ENCODE measurements at regions not wholly inside any gene's neighbourhood (a gene's known extent, or its start where the extent isn't known, plus 50 kb on each side); places are given as distances from the start of the nearest gene placed in this dataset.

DNA sequence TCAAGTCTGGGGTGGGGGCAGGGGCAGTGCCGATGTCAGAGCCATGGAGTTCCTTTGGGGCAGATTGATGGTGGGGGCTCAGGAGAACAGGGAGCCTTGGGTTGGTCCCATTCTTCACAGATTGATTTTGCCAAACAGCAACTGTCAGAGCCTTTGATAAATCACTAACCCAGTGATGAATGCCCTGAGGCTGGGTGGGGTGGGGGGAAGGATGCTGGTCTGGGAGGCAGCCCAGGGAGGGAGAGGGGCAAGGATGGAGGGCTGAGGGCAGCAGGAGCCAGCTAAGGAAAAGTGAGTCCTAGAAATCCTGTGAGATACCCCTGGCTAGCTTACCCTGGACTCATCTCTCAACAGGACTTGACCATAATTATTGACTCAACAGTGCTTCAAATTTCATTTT, 60.1 kb upstream of the ARAP3 start:
- Histone ChIP-seq H3K27ac (no peak overlapping the region), H3K27me3 (peaks cover 0 to 21% (median 0%) of the 10 kb centered on the region in 3 donors), H3K4me3 (no peak overlapping the region), H3K4me1 (peaks cover 0 to under 1% (median 0%) of the 10 kb centered on the region in 4 donors), H3K9me3 (no peaks in the 10 kb centered on the region), H3K36me3 (no peaks in the 10 kb centered on the region)
- WGBS, 2 donors = 86% methylated on average over 1 of the region's 1 CpG
- DNase-seq = no peak
- intact Hi-C loops (cut with DNase I) = no loop called here
- no peak for TF ChIP-seq POLR2AphosphoS5 (IDR thresholded peaks at IDR 0.05)
- TF ChIP-seq, protein P1, sequence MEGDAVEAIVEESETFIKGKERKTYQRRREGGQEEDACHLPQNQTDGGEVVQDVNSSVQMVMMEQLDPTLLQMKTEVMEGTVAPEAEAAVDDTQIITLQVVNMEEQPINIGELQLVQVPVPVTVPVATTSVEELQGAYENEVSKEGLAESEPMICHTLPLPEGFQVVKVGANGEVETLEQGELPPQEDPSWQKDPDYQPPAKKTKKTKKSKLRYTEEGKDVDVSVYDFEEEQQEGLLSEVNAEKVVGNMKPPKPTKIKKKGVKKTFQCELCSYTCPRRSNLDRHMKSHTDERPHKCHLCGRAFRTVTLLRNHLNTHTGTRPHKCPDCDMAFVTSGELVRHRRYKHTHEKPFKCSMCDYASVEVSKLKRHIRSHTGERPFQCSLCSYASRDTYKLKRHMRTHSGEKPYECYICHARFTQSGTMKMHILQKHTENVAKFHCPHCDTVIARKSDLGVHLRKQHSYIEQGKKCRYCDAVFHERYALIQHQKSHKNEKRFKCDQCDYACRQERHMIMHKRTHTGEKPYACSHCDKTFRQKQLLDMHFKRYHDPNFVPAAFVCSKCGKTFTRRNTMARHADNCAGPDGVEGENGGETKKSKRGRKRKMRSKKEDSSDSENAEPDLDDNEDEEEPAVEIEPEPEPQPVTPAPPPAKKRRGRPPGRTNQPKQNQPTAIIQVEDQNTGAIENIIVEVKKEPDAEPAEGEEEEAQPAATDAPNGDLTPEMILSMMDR (IDR thresholded peaks at IDR 0.05) = no peak
- no peak for TF ChIP-seq EP300 (IDR thresholded peaks at IDR 0.05)
- no peak for TF ChIP-seq POLR2A (IDR thresholded peaks at IDR 0.05)

DNA sequence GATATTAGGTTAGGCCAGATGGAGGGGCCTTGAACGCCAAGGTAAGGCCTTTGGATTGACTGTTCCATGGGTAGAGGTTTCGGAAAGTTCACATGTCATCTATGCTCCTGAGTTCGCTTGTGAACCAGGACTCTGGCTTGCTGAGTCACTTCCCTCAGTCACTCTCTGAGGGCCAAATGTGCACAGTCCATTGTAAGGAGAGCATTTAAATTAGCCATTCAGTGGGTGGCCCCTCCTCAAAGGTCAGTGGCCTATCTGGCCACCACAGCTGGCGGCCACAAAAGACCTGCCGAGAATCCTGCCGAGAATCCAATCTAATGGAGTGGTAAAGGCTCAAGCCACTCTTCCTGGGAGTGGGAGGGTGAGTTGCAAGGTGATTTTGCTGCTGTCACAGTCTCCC, 58.9 kb upstream of the ARAP3 start:
- intact Hi-C loops (cut with DNase I) = no loop called here
- no peak overlapping the region for H3K27ac ChIP-seq
- H3K9me3 ChIP-seq = no peaks in the 10 kb centered on the region
- no peak for DNase-seq
- H3K4me1 ChIP-seq = no peaks in the 10 kb centered on the region
- H3K27me3 ChIP-seq = peaks cover 0 to 21% (median 0%) of the 10 kb centered on the region in 3 donors
- no peaks in the 10 kb centered on the region for H3K36me3 ChIP-seq
- TF ChIP-seq, protein P1 (IDR thresholded peaks at IDR 0.05) = no peak
- no peak for TF ChIP-seq POLR2AphosphoS5 (IDR thresholded peaks at IDR 0.05)
- no peak for TF ChIP-seq EP300 (IDR thresholded peaks at IDR 0.05)
- no peak for TF ChIP-seq POLR2A (IDR thresholded peaks at IDR 0.05)
- no peak overlapping the region for H3K4me3 ChIP-seq
- 75 to 81% methylated on average over 6 of the region's 6 CpGs for WGBS, 2 donors

DNA sequence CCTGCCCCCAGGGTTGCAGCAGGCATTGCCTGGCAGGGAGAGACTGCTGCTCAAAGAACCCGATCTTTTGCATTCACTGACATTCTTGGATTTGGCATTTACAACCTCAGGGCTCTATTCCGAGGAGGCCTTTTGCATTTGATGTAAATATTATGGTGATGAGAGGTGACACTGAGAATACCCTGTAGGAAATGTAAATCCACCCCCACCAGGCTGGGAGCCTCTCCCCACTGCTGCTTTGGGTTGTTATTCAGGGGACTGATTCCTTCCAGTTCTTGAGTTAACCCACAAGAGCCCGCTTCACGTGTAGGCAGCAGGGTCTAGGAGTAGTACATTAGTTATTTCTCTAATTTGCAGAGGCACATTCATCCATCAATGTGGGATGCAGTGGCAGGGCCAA, 55.5 kb upstream of the ARAP3 start:
- no peak for DNase-seq
- Histone ChIP-seq H3K9me3 (no peaks in the 10 kb centered on the region), H3K36me3 (no peaks in the 10 kb centered on the region), H3K4me1 (no peaks in the 10 kb centered on the region), H3K27ac (no peak overlapping the region), H3K27me3 (peaks cover 0 to 9% (median 0%) of the 10 kb centered on the region in 3 donors), H3K4me3 (no peak overlapping the region)
- WGBS, 2 donors = 33 to 51% methylated on average over 4 of the region's 4 CpGs
- no peak for TF ChIP-seq POLR2A (IDR thresholded peaks at IDR 0.05)
- TF ChIP-seq, protein P1 (IDR thresholded peaks at IDR 0.05) = no peak
- no peak for TF ChIP-seq EP300 (IDR thresholded peaks at IDR 0.05)
- TF ChIP-seq POLR2AphosphoS5 (IDR thresholded peaks at IDR 0.05) = no peak
- intact Hi-C loops (cut with DNase I) = no loop called here

DNA sequence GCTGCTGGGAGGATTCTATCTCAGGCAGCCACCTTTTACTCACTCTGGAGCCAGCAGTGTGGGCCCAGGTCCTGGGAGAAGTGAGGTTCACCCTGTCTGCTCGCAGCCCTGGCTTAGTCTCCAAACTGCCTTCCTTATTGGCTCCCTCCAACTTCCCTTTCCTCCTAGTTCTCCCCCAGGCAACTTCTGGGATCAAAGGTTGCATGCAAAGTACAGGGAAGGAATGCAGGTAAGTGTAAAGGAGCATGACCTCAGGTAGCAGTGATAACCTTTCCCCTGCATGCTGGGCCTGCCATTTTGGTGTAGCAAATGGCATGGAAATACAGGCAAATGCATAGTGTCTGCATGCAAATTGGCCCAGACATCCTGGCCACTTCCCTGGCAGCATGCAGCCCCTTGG, 53.8 kb upstream of the ARAP3 start:
- intact Hi-C loops (cut with DNase I) = no loop called here
- H3K27ac ChIP-seq = no peak overlapping the region
- 12 to 33% methylated on average over 1 of the region's 1 CpG for WGBS, 2 donors
- H3K36me3 ChIP-seq = no peaks in the 10 kb centered on the region
- H3K9me3 ChIP-seq = no peaks in the 10 kb centered on the region
- DNase-seq = no peak
- TF ChIP-seq POLR2AphosphoS5 (IDR thresholded peaks at IDR 0.05) (no peak), POLR2A (IDR thresholded peaks at IDR 0.05) (no peak), EP300 (IDR thresholded peaks at IDR 0.05) (no peak)
- TF ChIP-seq, protein P1 (IDR thresholded peaks at IDR 0.05) = no peak
- no peak overlapping the region for H3K4me3 ChIP-seq
- H3K4me1 ChIP-seq = no peaks in the 10 kb centered on the region
- H3K27me3 ChIP-seq = peaks cover 0 to 3% (median 0%) of the 10 kb centered on the region in 3 donors

Measured in sigmoid colon (tissue), 6 donors.